ENCODE measurements at regions not wholly inside any gene's neighbourhood (a gene's known extent, or its start where the extent isn't known, plus 50 kb on each side); places are given as distances from the start of the nearest gene placed in this dataset.

DNA sequence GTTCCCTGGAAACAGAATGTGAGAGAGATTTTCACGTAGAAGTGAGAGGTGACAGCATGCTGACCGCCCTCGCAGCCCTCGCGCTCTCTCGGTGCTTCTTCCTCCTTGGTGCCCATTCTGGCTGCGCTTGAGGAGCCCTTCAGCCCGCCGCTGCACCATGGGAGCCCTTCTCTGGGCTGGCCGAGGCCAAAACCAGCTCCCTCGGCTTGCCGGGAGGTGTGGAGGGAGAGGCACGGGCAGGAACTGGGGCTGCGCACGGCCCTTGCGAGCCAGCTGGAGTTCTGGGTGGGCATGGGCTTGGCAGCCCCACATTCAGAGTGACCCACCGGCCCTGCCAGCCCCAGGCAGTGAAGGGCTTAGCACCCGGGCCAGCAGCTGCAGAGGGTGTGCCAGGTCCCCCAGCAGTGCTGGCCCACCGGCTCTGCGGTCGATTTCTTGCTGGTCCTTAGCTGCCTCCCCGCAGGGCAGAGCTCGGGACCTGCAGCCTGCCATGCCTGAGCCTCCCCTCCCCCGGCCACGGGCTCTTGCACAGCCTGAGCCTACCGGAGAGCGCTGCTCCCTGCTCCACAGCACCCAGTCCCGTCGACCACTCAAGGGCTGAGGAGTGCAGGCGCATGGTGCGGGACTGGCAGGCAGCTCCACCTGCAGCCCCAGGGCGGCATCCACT lies 888.7 kb upstream of the ZWINT start:
- TF ChIP-seq CTCF (IDR thresholded peaks at IDR 0.05) = no peak
- no peaks in the 10 kb centered on the region for H3K4me1 ChIP-seq
- DNase-seq = no peak
- H3K9me3 ChIP-seq = no peaks in the 10 kb centered on the region
- H3K27me3 ChIP-seq = no peaks in the 10 kb centered on the region
- no peaks in the 10 kb centered on the region for H3K36me3 ChIP-seq
- H3K4me3 ChIP-seq = no peak overlapping the region
- H3K27ac ChIP-seq = no peak overlapping the region
- intact Hi-C loops (cut with DNase I; ENCODE audit: low total_unique reads) = no loop called here

- TF ChIP-seq CTCF (IDR thresholded peaks at IDR 0.05) = no peak
- no peak for DNase-seq
- Histone ChIP-seq H3K4me1 (no peaks in the 10 kb centered on the region), H3K9me3 (no peaks in the 10 kb centered on the region), H3K27me3 (no peaks in the 10 kb centered on the region), H3K36me3 (no peaks in the 10 kb centered on the region), H3K4me3 (no peak overlapping the region), H3K27ac (no peak overlapping the region)
- intact Hi-C loops (cut with DNase I; ENCODE audit: low total_unique reads) = no loop called here
Observed at GRCh38 chr10:57247271-57247670, 886.2 kb upstream of the ZWINT start.

GRCh38 chr10:57225920-57226319 lies 864.9 kb upstream of the ZWINT start:
- no peaks in the 10 kb centered on the region for H3K4me1 ChIP-seq
- no peaks in the 10 kb centered on the region for H3K27me3 ChIP-seq
- intact Hi-C loops (cut with DNase I; ENCODE audit: low total_unique reads) = no loop called here
- no peaks in the 10 kb centered on the region for H3K36me3 ChIP-seq
- no peak for TF ChIP-seq CTCF (IDR thresholded peaks at IDR 0.05)
- no peak overlapping the region for H3K4me3 ChIP-seq
- peaks cover 0 to 8% (median 0%) of the 10 kb centered on the region in 3 donors for H3K9me3 ChIP-seq
- DNase-seq = no peak
- H3K27ac ChIP-seq = no peak overlapping the region

DNA sequence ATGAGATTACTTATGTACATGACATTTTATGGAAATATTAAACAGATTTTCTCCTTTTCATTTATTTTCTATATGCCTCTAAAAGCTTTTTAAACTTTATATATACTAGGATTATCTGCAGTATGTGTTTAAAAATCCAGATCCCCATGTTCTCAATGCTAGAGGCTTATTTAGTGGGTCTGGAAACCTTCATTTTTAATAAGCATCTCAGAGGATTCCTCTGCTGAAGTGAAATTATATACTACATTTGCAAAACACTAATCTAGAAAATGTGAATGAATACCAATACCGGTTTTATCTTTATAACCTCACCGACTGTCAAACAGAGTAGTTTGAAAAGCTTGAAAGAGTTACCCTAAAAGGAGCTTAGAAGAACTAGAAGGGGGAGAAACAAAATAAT lies 863.8 kb upstream of the ZWINT start:
- Histone ChIP-seq H3K36me3 (no peaks in the 10 kb centered on the region), H3K4me1 (no peaks in the 10 kb centered on the region), H3K27ac (no peak overlapping the region), H3K9me3 (peaks cover 0 to 8% (median 0%) of the 10 kb centered on the region in 3 donors), H3K27me3 (no peaks in the 10 kb centered on the region), H3K4me3 (no peak overlapping the region)
- no peak for DNase-seq
- TF ChIP-seq CTCF (IDR thresholded peaks at IDR 0.05) = no peak
- intact Hi-C loops (cut with DNase I; ENCODE audit: low total_unique reads) = no loop called here

DNA sequence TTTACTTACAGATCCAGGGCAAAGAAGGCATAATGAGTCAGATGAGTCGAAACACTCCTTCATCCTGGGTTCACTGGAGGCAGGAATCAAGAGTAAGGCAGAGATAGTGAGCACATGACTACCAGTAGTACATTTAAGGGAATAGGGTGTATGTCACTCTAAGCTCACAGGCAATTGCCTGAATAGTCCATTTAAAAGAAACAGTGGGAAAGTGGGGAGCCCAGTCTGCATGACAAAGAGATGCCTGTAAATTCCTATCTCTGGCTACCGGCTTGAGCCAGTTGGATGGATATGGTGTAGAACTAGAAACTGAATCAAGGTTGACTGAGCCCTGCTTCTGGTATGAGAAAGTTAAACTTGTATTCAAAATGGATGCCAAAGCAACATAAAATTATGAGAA lies 861.5 kb upstream of the ZWINT start:
- Histone ChIP-seq H3K9me3 (no peaks in the 10 kb centered on the region), H3K27ac (no peak overlapping the region), H3K4me3 (no peak overlapping the region), H3K27me3 (no peaks in the 10 kb centered on the region), H3K4me1 (no peaks in the 10 kb centered on the region), H3K36me3 (no peaks in the 10 kb centered on the region)
- DNase-seq = no peak
- TF ChIP-seq CTCF (IDR thresholded peaks at IDR 0.05) = no peak
- intact Hi-C loops (cut with DNase I; ENCODE audit: low total_unique reads) = no loop called here

GRCh38 chr10:57222129-57222528 lies 861.1 kb upstream of the ZWINT start:
- intact Hi-C loops (cut with DNase I; ENCODE audit: low total_unique reads) = no loop called here
- Histone ChIP-seq H3K9me3 (no peaks in the 10 kb centered on the region), H3K27me3 (no peaks in the 10 kb centered on the region), H3K27ac (no peak overlapping the region), H3K4me3 (no peak overlapping the region), H3K36me3 (no peaks in the 10 kb centered on the region), H3K4me1 (no peaks in the 10 kb centered on the region)
- no peak for TF ChIP-seq CTCF (IDR thresholded peaks at IDR 0.05)
- no peak for DNase-seq

Measured in tibial artery (tissue), 4 donors.